ENCODE measurements at regions not wholly inside any gene's neighbourhood (a gene's known extent, or its start where the extent isn't known, plus 50 kb on each side); places are given as distances from the start of the nearest gene placed in this dataset.

DNA sequence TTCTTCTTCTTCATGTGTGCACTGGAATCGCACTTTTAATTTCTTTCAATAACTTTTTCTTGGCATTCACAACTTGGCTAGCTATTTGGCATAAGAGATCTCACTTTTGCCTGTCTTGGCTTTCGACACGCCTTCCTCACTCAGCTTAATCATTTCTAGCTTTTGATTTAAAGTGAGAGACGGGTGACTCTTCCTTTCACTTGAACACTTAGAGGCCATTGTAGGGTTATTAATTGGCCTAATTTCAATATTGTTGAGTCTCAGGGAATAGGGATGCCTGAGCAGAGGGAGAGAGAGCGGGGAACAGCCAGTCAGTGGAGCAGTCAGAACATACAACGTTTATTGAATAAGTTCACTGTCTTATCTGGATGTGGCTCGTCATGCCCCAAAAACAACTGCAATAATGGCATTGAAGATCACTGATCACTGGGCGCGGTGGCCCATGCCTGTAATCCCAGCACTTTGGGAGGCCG lies 200.3 kb downstream of the SEC14L1 start:
- no peak for TF ChIP-seq TAF1 (IDR thresholded peaks at IDR 0.05; ENCODE audit: low read depth)
- TF ChIP-seq, protein P1, sequence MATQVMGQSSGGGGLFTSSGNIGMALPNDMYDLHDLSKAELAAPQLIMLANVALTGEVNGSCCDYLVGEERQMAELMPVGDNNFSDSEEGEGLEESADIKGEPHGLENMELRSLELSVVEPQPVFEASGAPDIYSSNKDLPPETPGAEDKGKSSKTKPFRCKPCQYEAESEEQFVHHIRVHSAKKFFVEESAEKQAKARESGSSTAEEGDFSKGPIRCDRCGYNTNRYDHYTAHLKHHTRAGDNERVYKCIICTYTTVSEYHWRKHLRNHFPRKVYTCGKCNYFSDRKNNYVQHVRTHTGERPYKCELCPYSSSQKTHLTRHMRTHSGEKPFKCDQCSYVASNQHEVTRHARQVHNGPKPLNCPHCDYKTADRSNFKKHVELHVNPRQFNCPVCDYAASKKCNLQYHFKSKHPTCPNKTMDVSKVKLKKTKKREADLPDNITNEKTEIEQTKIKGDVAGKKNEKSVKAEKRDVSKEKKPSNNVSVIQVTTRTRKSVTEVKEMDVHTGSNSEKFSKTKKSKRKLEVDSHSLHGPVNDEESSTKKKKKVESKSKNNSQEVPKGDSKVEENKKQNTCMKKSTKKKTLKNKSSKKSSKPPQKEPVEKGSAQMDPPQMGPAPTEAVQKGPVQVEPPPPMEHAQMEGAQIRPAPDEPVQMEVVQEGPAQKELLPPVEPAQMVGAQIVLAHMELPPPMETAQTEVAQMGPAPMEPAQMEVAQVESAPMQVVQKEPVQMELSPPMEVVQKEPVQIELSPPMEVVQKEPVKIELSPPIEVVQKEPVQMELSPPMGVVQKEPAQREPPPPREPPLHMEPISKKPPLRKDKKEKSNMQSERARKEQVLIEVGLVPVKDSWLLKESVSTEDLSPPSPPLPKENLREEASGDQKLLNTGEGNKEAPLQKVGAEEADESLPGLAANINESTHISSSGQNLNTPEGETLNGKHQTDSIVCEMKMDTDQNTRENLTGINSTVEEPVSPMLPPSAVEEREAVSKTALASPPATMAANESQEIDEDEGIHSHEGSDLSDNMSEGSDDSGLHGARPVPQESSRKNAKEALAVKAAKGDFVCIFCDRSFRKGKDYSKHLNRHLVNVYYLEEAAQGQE (IDR thresholded peaks at IDR 0.05; ENCODE audit: low read depth): no peak
- TF ChIP-seq EGR1 (IDR thresholded peaks at IDR 0.05): no peak
- TF ChIP-seq TCF12 (IDR thresholded peaks at IDR 0.05; ENCODE audit: low read depth): no peak
- no peak for TF ChIP-seq EP300 (IDR thresholded peaks at IDR 0.05; ENCODE audit: borderline replicate concordance)

All from Ishikawa (cell line).